Gastrocnemius medialis (tissue), 4 donors: ENCODE measurements at regions not wholly inside any gene's neighbourhood (a gene's known extent, or its start where the extent isn't known, plus 50 kb on each side); places are given as distances from the start of the nearest gene placed in this dataset.

Experiments
- POLR2A ChIP-seq, 2 donors: fragments of 450-650 bp; IDR thresholded peaks; one replicate each; pipeline ENCODE4 v1.6.1; 2017; ENCODE audit warnings: antibody characterized with exemption in 2 of 2, mild to moderate bottlenecking in 2 of 2, moderate library complexity in 2 of 2
- TF ChIP-seq, protein P1 (sequence below), 5 experiments: fragments of 450-650 bp in 3 of 5; fragments of 200-600 bp in 2 of 5; sonication (generic) in 2 of 5; IDR thresholded peaks in 4 of 5; conservative IDR thresholded peaks in 1 of 5; 1 replicate in 4 of 5; 2 replicates in 1 of 5; pipeline ENCODE4 v1.5.1; 2016 to 2019; ENCODE audit warnings: antibody characterized with exemption in 5 of 5, mild to moderate bottlenecking in 3 of 5, moderate library complexity in 3 of 5

DNA sequence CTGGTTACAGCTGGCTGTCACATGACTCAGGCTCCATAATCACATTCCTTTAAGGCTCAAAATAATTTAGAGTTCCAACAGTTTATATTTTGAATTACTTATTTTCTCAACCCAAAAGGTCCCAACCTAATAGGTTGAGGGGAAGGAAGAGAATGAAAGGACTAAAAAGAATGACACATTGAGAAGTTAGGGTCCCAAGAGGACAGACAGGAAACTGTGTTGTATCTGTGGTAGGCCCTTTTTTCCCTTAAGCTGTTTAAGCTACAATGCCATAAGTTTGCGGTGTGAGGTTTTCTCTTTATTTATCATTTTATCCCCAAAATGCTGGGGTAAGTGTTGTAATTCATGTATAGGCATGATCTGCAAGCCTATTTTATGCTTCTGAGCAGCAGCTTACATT is 290.2 kb downstream of the ZNF674 start:
- no peak for TF ChIP-seq POLR2A (IDR thresholded peaks at IDR 0.05)
- TF ChIP-seq, protein P1, sequence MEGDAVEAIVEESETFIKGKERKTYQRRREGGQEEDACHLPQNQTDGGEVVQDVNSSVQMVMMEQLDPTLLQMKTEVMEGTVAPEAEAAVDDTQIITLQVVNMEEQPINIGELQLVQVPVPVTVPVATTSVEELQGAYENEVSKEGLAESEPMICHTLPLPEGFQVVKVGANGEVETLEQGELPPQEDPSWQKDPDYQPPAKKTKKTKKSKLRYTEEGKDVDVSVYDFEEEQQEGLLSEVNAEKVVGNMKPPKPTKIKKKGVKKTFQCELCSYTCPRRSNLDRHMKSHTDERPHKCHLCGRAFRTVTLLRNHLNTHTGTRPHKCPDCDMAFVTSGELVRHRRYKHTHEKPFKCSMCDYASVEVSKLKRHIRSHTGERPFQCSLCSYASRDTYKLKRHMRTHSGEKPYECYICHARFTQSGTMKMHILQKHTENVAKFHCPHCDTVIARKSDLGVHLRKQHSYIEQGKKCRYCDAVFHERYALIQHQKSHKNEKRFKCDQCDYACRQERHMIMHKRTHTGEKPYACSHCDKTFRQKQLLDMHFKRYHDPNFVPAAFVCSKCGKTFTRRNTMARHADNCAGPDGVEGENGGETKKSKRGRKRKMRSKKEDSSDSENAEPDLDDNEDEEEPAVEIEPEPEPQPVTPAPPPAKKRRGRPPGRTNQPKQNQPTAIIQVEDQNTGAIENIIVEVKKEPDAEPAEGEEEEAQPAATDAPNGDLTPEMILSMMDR (IDR thresholded peaks at IDR 0.05 in 4 of 5, conservative IDR thresholded peaks at IDR 0.05 in 1 of 5): no peak
